ENCODE measurements at regions not wholly inside any gene's neighbourhood (a gene's known extent, or its start where the extent isn't known, plus 50 kb on each side); places are given as distances from the start of the nearest gene placed in this dataset.

DNA sequence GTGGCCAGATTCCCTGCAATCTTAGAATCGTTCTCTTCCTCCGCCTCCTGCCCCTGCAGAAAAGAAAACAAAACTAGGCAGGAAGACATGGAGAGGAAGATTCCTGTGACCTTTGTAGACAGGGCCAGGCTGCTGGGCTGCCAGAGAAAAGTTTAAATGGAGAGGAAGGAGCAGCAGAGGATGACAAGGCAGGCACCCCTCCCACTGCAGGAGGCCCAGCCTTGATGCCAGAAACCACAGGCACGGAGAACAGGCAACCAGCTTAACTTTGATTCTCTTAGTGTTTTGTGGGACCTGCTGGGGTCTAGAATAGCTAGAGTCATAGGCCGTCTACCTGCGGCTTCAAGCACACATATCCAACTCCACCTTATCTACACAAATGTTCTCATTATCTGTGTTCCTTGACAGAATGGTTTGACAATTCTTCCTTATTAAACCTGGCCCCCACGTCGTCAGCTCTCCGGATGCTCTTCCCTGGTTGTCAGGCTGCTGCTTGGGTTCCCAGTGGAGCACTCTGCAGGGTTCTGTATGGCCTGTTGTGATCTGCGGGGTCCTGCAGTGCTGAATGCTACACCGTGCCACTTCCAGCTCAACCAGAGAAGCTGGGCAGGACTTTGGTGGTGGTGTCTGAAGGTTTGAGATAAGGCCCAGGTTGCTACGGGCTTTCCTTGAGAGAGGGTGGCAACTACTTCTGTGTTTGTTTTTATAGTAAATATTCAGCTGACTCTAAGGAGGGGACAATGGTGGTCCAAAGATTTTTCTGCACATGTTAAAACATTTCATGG, 609.5 kb downstream of the AACS start:
- H3K36me3 ChIP-seq (ENCODE audit: control insufficient read depth in 2 of 2, insufficient read depth in 2 of 2, low read length in 1 of 2) = no peaks in the 10 kb centered on the region
- no peaks in the 10 kb centered on the region for H3K4me1 ChIP-seq (ENCODE audit: control insufficient read depth in 2 of 2, insufficient read depth in 2 of 2, low read length in 2 of 2)
- H3K27ac ChIP-seq (ENCODE audit: low read depth in 1 of 2, low read length in 1 of 2) = no peak overlapping the region
- no peaks in the 10 kb centered on the region for H3K9me3 ChIP-seq (ENCODE audit: control insufficient read depth in 2 of 2, insufficient read depth in 1 of 2, low read length in 1 of 2)
- DNase-seq (ENCODE audit: low read depth in 6 of 9, low spot score in 9 of 9) = no peak
- no peaks in the 10 kb centered on the region for H3K27me3 ChIP-seq (ENCODE audit: control insufficient read depth in 2 of 2, insufficient read depth in 1 of 2, low read length in 1 of 2)
- WGBS = 60% methylated on average over 11 of the region's 11 CpGs
- H3K4me3 ChIP-seq (ENCODE audit: low read length in 2 of 2) = no peak overlapping the region

DNA sequence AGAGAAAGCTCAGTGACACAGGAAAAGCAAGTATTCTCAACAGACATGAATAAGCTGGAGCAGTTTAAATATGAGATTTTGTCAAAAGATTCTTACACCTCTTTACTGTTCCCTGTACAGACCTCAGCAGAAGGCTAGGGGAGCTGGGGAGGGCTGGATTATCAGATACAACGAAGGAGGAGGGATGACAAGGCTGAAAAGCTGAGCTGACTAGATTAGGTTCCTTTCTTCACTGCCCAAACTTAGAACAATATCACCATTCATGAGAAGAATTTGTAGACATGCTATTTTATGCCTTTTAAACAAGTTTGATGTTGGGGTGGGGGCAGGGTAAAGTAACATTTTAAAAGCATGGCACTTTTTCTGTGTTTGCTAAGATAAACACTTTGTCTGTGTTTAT, 611.1 kb downstream of the AACS start:
- Histone ChIP-seq H3K4me3 (ENCODE audit: low read length in 2 of 2) (no peak overlapping the region), H3K9me3 (ENCODE audit: control insufficient read depth in 2 of 2, insufficient read depth in 1 of 2, low read length in 1 of 2) (no peaks in the 10 kb centered on the region), H3K27me3 (ENCODE audit: control insufficient read depth in 2 of 2, insufficient read depth in 1 of 2, low read length in 1 of 2) (no peaks in the 10 kb centered on the region), H3K4me1 (ENCODE audit: control insufficient read depth in 2 of 2, insufficient read depth in 2 of 2, low read length in 2 of 2) (no peaks in the 10 kb centered on the region), H3K27ac (ENCODE audit: low read depth in 1 of 2, low read length in 1 of 2) (no peak overlapping the region), H3K36me3 (ENCODE audit: control insufficient read depth in 2 of 2, insufficient read depth in 2 of 2, low read length in 1 of 2) (no peaks in the 10 kb centered on the region)
- WGBS = 33% methylated on average over 1 of the region's 1 CpG
- no peak for DNase-seq (ENCODE audit: low read depth in 6 of 9, low spot score in 9 of 9)

DNA sequence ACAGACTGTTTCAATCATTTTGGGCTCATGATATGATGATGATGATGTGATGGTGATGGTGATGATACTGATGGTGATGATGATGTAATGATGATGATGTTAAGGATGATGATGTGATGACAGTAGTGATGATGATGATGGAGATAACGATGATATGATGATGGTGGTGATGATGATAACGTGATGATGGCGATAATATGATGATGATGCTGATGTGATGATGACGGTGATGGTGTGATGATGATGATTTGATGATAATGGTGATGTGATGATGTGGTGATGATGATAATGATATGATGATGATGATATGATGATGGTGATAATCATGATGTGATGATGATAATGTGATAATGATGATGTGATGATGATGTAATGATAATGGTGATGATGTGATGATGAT, 612.6 kb downstream of the AACS start:
- H3K4me3 ChIP-seq (ENCODE audit: low read length in 2 of 2) = no peak overlapping the region
- no peaks in the 10 kb centered on the region for H3K36me3 ChIP-seq (ENCODE audit: control insufficient read depth in 2 of 2, insufficient read depth in 2 of 2, low read length in 1 of 2)
- 90% methylated on average over 4 of the region's 4 CpGs for WGBS
- no peak for DNase-seq (ENCODE audit: low read depth in 6 of 9, low spot score in 9 of 9)
- H3K27me3 ChIP-seq (ENCODE audit: control insufficient read depth in 2 of 2, insufficient read depth in 1 of 2, low read length in 1 of 2) = no peaks in the 10 kb centered on the region
- H3K9me3 ChIP-seq (ENCODE audit: control insufficient read depth in 2 of 2, insufficient read depth in 1 of 2, low read length in 1 of 2) = no peaks in the 10 kb centered on the region
- no peaks in the 10 kb centered on the region for H3K4me1 ChIP-seq (ENCODE audit: control insufficient read depth in 2 of 2, insufficient read depth in 2 of 2, low read length in 2 of 2)
- H3K27ac ChIP-seq (ENCODE audit: low read depth in 1 of 2, low read length in 1 of 2) = no peak overlapping the region

DNA sequence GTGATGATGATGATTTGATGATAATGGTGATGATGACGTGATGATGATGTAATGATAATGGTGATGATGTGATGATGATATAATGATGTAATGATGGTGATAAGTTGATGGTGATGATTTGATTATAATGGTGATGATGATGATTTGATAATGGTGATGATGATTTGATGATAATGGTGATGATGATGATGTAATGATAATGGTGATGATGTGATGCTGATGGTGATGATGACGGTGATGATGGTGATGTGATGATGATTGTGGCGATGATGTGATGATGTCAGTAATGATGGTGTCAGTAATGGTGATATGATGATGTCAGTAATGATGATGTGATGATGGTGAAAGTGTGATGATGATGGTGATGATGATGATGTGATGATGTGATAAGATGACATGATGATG, 613.4 kb downstream of the AACS start:
- Histone ChIP-seq H3K4me1 (ENCODE audit: control insufficient read depth in 2 of 2, insufficient read depth in 2 of 2, low read length in 2 of 2) (no peaks in the 10 kb centered on the region), H3K4me3 (ENCODE audit: low read length in 2 of 2) (no peak overlapping the region), H3K9me3 (ENCODE audit: control insufficient read depth in 2 of 2, insufficient read depth in 1 of 2, low read length in 1 of 2) (no peaks in the 10 kb centered on the region), H3K36me3 (ENCODE audit: control insufficient read depth in 2 of 2, insufficient read depth in 2 of 2, low read length in 1 of 2) (no peaks in the 10 kb centered on the region), H3K27ac (ENCODE audit: low read depth in 1 of 2, low read length in 1 of 2) (no peak overlapping the region), H3K27me3 (ENCODE audit: control insufficient read depth in 2 of 2, insufficient read depth in 1 of 2, low read length in 1 of 2) (no peaks in the 10 kb centered on the region)
- no peak for DNase-seq (ENCODE audit: low read depth in 6 of 9, low spot score in 9 of 9)
- 74% methylated on average over 3 of the region's 3 CpGs for WGBS

DNA sequence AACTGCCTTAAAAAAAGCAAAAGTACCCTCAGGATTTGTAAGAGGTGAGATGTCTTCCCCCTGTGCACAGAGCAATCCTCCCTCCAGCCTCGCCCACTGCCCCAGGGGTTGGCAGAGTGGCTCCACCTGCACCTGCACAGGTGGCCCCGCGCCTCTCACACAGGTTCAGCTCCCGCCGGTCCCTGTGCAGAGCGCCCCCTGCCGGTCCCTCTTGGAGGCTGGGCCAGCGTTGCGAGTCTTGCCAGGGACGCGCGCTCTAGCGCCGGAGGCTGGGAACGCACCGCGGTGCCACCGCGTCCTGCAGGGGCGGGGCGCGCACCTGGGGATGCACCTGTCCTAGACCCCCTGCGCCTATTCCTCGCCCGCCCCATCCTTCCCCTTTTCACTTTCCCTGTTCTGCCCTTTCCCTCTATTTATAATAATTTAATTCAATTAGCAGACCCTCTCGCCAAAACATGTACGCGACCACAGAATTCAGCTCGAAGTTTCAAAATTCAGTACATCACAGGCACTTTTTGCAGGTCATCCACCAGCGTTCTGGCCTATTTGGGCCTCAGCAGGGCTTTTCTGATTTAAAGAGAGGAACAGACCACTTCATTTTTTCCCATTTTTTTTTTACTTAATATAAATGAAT, 618.6 kb downstream of the AACS start:
- no peak overlapping the region for H3K4me3 ChIP-seq (ENCODE audit: low read length in 2 of 2)
- DNase-seq (ENCODE audit: low read depth in 6 of 9, low spot score in 9 of 9) = peak in 3 of 9 donors; percentile 13 to 23 (median 20)
- WGBS = 16% methylated on average over 30 of the region's 30 CpGs
- H3K36me3 ChIP-seq (ENCODE audit: control insufficient read depth in 2 of 2, insufficient read depth in 2 of 2, low read length in 1 of 2) = no peaks in the 10 kb centered on the region
- no peak overlapping the region for H3K27ac ChIP-seq (ENCODE audit: low read depth in 1 of 2, low read length in 1 of 2)
- H3K9me3 ChIP-seq (ENCODE audit: control insufficient read depth in 2 of 2, insufficient read depth in 1 of 2, low read length in 1 of 2) = no peaks in the 10 kb centered on the region
- H3K27me3 ChIP-seq (ENCODE audit: control insufficient read depth in 2 of 2, insufficient read depth in 1 of 2, low read length in 1 of 2) = no peaks in the 10 kb centered on the region
- no peaks in the 10 kb centered on the region for H3K4me1 ChIP-seq (ENCODE audit: control insufficient read depth in 2 of 2, insufficient read depth in 2 of 2, low read length in 2 of 2)

DNA sequence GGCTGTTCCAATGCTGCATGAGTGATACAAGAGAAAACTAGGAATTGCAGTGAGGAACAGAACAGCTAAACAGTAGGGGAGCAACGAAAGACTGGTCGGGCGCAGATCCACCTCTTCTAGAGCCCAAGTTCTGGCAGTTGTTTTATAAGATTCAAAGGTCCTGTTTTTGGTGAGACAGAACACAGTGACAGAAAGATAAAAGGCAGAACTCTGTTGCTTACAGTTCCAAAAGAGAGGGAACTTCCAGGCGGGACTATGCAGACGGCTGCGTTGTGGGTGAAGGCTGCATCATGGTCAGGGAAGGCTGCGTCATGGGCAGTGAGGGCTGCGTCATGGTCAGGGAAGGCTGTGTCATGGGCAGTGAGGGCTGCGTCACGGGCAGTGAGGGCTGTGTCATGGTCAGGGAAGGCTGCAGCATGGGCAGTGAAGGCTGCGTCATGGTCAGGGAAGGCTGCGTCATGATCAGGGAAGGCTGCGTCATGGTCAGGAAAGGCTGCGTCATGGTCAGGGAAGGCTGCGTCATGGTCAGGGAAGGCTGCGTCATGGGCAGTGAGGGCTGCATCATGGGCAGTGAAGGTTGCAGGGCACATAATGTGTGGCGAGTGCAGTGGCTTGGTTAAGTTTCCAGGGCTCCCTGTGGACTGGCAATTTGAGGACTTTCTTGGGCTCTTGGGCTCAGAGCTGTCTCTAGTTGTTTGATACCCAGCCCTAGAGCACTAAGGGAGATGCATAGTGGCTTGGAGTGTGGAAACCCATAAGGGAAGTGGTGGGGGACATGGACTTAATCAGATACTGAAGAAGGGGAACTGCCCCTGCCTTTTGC, 619.9 kb downstream of the AACS start:
- H3K36me3 ChIP-seq (ENCODE audit: control insufficient read depth in 2 of 2, insufficient read depth in 2 of 2, low read length in 1 of 2) = no peaks in the 10 kb centered on the region
- WGBS = 94% methylated on average over 17 of the region's 17 CpGs

DNA sequence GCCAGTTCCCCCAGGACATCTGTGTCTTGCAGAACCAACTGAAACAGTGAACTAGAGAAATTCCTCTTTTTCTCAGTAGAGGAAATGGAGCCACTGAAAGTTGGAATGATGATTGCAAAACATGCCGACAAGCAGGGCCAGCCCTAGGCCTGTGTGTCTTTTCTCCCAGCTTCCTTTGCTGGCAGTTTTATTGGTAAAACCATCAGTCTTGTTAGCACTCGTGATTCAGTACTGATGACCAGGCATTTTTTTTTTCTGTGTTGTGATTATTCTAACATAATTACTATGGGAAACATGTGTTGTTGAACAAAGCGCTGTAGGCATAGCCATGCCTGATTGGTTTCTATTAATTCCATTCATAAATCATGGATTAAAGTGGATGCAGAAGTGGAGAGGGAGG, 620.7 kb downstream of the AACS start:
- Histone ChIP-seq H3K9me3 (ENCODE audit: control insufficient read depth in 2 of 2, insufficient read depth in 1 of 2, low read length in 1 of 2) (no peaks in the 10 kb centered on the region), H3K4me3 (ENCODE audit: low read length in 2 of 2) (no peak overlapping the region), H3K36me3 (ENCODE audit: control insufficient read depth in 2 of 2, insufficient read depth in 2 of 2, low read length in 1 of 2) (no peaks in the 10 kb centered on the region), H3K27ac (ENCODE audit: low read depth in 1 of 2, low read length in 1 of 2) (no peak overlapping the region), H3K27me3 (ENCODE audit: control insufficient read depth in 2 of 2, insufficient read depth in 1 of 2, low read length in 1 of 2) (no peaks in the 10 kb centered on the region), H3K4me1 (ENCODE audit: control insufficient read depth in 2 of 2, insufficient read depth in 2 of 2, low read length in 2 of 2) (no peaks in the 10 kb centered on the region)
- 30% methylated on average over 3 of the region's 3 CpGs for WGBS
- no peak for DNase-seq (ENCODE audit: low read depth in 6 of 9, low spot score in 9 of 9)

More for the DNA sequence above, 619.9 kb downstream of the AACS start:
- Histone ChIP-seq H3K27ac (ENCODE audit: low read depth in 1 of 2, low read length in 1 of 2) (no peak overlapping the region), H3K9me3 (ENCODE audit: control insufficient read depth in 2 of 2, insufficient read depth in 1 of 2, low read length in 1 of 2) (no peaks in the 10 kb centered on the region), H3K4me1 (ENCODE audit: control insufficient read depth in 2 of 2, insufficient read depth in 2 of 2, low read length in 2 of 2) (no peaks in the 10 kb centered on the region), H3K27me3 (ENCODE audit: control insufficient read depth in 2 of 2, insufficient read depth in 1 of 2, low read length in 1 of 2) (no peaks in the 10 kb centered on the region), H3K4me3 (ENCODE audit: low read length in 2 of 2) (no peak overlapping the region)
- DNase-seq (ENCODE audit: low read depth in 6 of 9, low spot score in 9 of 9) = no peak

DNA sequence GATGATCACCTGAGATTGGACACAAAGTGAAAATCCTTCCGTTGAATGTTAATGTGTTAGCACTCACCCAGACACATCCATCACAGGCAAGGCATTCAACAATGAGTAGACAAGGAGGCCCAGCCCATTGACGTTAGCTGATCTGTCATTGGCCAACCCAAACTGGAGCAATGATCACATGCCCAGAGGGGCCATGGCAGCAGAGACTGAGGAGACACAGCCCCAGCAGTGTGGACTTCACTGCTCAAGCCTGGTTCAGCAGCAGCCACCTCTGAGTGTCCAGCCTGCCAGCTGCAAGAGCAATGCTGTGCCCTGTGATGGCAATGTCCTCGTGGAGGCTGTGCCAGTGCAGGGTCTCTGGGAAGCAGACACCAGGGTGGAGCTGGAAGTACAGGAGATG, 622.2 kb downstream of the AACS start:
- Histone ChIP-seq H3K36me3 (ENCODE audit: control insufficient read depth in 2 of 2, insufficient read depth in 2 of 2, low read length in 1 of 2) (no peaks in the 10 kb centered on the region), H3K4me1 (ENCODE audit: control insufficient read depth in 2 of 2, insufficient read depth in 2 of 2, low read length in 2 of 2) (no peaks in the 10 kb centered on the region), H3K27me3 (ENCODE audit: control insufficient read depth in 2 of 2, insufficient read depth in 1 of 2, low read length in 1 of 2) (no peaks in the 10 kb centered on the region), H3K27ac (ENCODE audit: low read depth in 1 of 2, low read length in 1 of 2) (no peak overlapping the region), H3K4me3 (ENCODE audit: low read length in 2 of 2) (no peak overlapping the region), H3K9me3 (ENCODE audit: control insufficient read depth in 2 of 2, insufficient read depth in 1 of 2, low read length in 1 of 2) (no peaks in the 10 kb centered on the region)
- DNase-seq (ENCODE audit: low read depth in 6 of 9, low spot score in 9 of 9) = no peak
- 80% methylated on average over 3 of the region's 3 CpGs for WGBS

DNA sequence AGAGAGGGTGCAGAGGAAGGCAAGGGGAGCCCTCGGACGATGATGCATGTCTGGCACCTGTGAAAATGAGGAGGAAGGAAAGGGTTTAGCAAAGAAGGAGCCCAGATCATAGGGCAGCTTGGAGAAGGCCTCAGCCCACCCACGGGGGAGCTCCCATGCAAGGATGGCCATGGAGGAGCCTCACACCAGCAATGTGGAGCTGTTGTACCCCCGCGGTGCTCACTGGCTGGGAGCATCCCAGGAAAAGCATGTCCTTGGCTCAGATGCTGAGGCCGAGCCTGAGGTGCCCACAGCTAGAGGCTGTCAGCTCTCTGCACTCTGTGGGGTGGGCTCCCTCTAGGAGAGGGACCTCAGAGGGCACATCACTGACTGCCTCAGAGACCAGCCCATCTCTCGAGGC, 622.6 kb downstream of the AACS start:
- Histone ChIP-seq H3K4me1 (ENCODE audit: control insufficient read depth in 2 of 2, insufficient read depth in 2 of 2, low read length in 2 of 2) (no peaks in the 10 kb centered on the region), H3K9me3 (ENCODE audit: control insufficient read depth in 2 of 2, insufficient read depth in 1 of 2, low read length in 1 of 2) (no peaks in the 10 kb centered on the region), H3K27me3 (ENCODE audit: control insufficient read depth in 2 of 2, insufficient read depth in 1 of 2, low read length in 1 of 2) (no peaks in the 10 kb centered on the region), H3K4me3 (ENCODE audit: low read length in 2 of 2) (no peak overlapping the region), H3K27ac (ENCODE audit: low read depth in 1 of 2, low read length in 1 of 2) (no peak overlapping the region), H3K36me3 (ENCODE audit: control insufficient read depth in 2 of 2, insufficient read depth in 2 of 2, low read length in 1 of 2) (no peaks in the 10 kb centered on the region)
- DNase-seq (ENCODE audit: low read depth in 6 of 9, low spot score in 9 of 9) = no peak
- WGBS = 92% methylated on average over 7 of the region's 7 CpGs
